Muscle of leg (tissue), 3 donors: ENCODE measurements at regions not wholly inside any gene's neighbourhood (a gene's known extent, or its start where the extent isn't known, plus 50 kb on each side); places are given as distances from the start of the nearest gene placed in this dataset.
"Not testable (repeated sequence)": the region's sequence is repeated elsewhere in the genome, so short reads cannot be mapped to it uniquely, and the experiment has no call there.

Experiments
- DNase-seq: peaks from one replicate; pipeline ENCODE4 v3.0.0; 2013
- H3K27ac ChIP-seq: one replicate; pipeline ENCODE4 v1.5.1; 2013; ENCODE audit warnings: mild to moderate bottlenecking, low read length, control low read depth
- H3K27me3 ChIP-seq: one replicate; pipeline ENCODE4 v1.6.1; 2013; ENCODE audit warnings: low read length; ENCODE audit not compliant: control insufficient read depth, insufficient read depth
- H3K36me3 ChIP-seq: one replicate; pipeline ENCODE4 v1.6.1; 2013; ENCODE audit warnings: low read length; ENCODE audit not compliant: control insufficient read depth, insufficient read depth
- H3K4me1 ChIP-seq: one replicate; pipeline ENCODE4 v1.6.1; 2013; ENCODE audit warnings: low read length; ENCODE audit not compliant: control insufficient read depth, insufficient read depth
- H3K4me3 ChIP-seq: one replicate; pipeline ENCODE4 v1.5.1; 2013; ENCODE audit warnings: low read length, control low read depth
- H3K9me3 ChIP-seq: replicated peaks from 2 replicates; pipeline ENCODE4 v1.6.1; 2013; ENCODE audit warnings: low read depth, low read length; ENCODE audit not compliant: control insufficient read depth
- WGBS: methylation state at CpG from one replicate; pipeline ENCODE4 v1.1.5; 2013; ENCODE audit warnings: missing lambda C conversion rate; ENCODE audit not compliant: insufficient coverage; 5-methylcytosine and 5-hydroxymethylcytosine counted together

GRCh38 chr19:28434794-28435193 lies 778.2 kb downstream of the UQCRFS1 start:
- H3K4me3 ChIP-seq, H3K9me3 ChIP-seq, H3K4me1 ChIP-seq, H3K36me3 ChIP-seq, H3K27ac ChIP-seq, DNase-seq, H3K27me3 ChIP-seq: not testable (repeated sequence)
- 80% methylated on average over 9 of the region's 9 CpGs for WGBS

- H3K36me3 ChIP-seq, H3K4me1 ChIP-seq, H3K27ac ChIP-seq, H3K9me3 ChIP-seq, DNase-seq, H3K27me3 ChIP-seq, H3K4me3 ChIP-seq: not testable (repeated sequence)
- 88% methylated on average over 2 of the region's 5 CpGs for WGBS
Observed at GRCh38 chr19:28434365-28434764, 778.6 kb downstream of the UQCRFS1 start.

- not testable (repeated sequence) for H3K9me3 ChIP-seq, DNase-seq, H3K27ac ChIP-seq, H3K4me1 ChIP-seq, H3K27me3 ChIP-seq, H3K36me3 ChIP-seq, H3K4me3 ChIP-seq
- 57% methylated on average over 1 of the region's 4 CpGs for WGBS
Observed at GRCh38 chr19:28433166-28433565, 779.8 kb downstream of the UQCRFS1 start.

- no peak for DNase-seq
- no CpG with 5 or more reads among the region's 2 CpGs for WGBS
- no peaks in the 10 kb centered on the region for H3K36me3 ChIP-seq
- no peaks in the 10 kb centered on the region for H3K9me3 ChIP-seq
- no peaks in the 10 kb centered on the region for H3K27me3 ChIP-seq
- H3K27ac ChIP-seq = no peak overlapping the region
- H3K4me1 ChIP-seq = no peaks in the 10 kb centered on the region
- no peak overlapping the region for H3K4me3 ChIP-seq
Observed at GRCh38 chr19:28430214-28430613, 782.7 kb downstream of the UQCRFS1 start.

GRCh38 chr19:28429356-28429755 lies 783.6 kb downstream of the UQCRFS1 start:
- Histone ChIP-seq H3K4me3 (no peak overlapping the region), H3K27me3 (no peaks in the 10 kb centered on the region), H3K27ac (no peak overlapping the region), H3K9me3 (no peaks in the 10 kb centered on the region), H3K36me3 (no peaks in the 10 kb centered on the region), H3K4me1 (no peaks in the 10 kb centered on the region)
- DNase-seq = no peak
- 93% methylated on average over 2 of the region's 3 CpGs for WGBS

GRCh38 chr19:28428663-28429348 lies 784.1 kb downstream of the UQCRFS1 start:
- Histone ChIP-seq H3K4me1 (no peaks in the 10 kb centered on the region), H3K27me3 (no peaks in the 10 kb centered on the region), H3K27ac (no peak overlapping the region), H3K36me3 (no peaks in the 10 kb centered on the region), H3K9me3 (no peaks in the 10 kb centered on the region), H3K4me3 (no peak overlapping the region)
- 77% methylated on average over 5 of the region's 7 CpGs for WGBS
- no peak for DNase-seq

GRCh38 chr19:28427376-28428083 lies 785.4 kb downstream of the UQCRFS1 start:
- no peaks in the 10 kb centered on the region for H3K9me3 ChIP-seq
- 63% methylated on average over 10 of the region's 10 CpGs for WGBS

GRCh38 chr19:28426730-28427225 lies 786.2 kb downstream of the UQCRFS1 start:
- WGBS = 90% methylated on average over 2 of the region's 4 CpGs
- Histone ChIP-seq H3K27ac (no peak overlapping the region), H3K4me1 (no peaks in the 10 kb centered on the region)

More at GRCh38 chr19:28427376-28428083, 785.4 kb downstream of the UQCRFS1 start:
- DNase-seq = no peak
- Histone ChIP-seq H3K36me3 (no peaks in the 10 kb centered on the region), H3K27me3 (no peaks in the 10 kb centered on the region), H3K27ac (no peak overlapping the region), H3K4me3 (no peak overlapping the region), H3K4me1 (no peaks in the 10 kb centered on the region)

GRCh38 chr19:28426110-28426729 lies 786.7 kb downstream of the UQCRFS1 start:
- Histone ChIP-seq H3K27me3 (no peaks in the 10 kb centered on the region), H3K4me1 (no peaks in the 10 kb centered on the region), H3K27ac (no peak overlapping the region), H3K4me3 (no peak overlapping the region), H3K36me3 (no peaks in the 10 kb centered on the region), H3K9me3 (no peaks in the 10 kb centered on the region)
- WGBS = 40% methylated on average over 4 of the region's 7 CpGs
- no peak for DNase-seq

More at GRCh38 chr19:28426730-28427225, 786.2 kb downstream of the UQCRFS1 start:
- Histone ChIP-seq H3K9me3 (no peaks in the 10 kb centered on the region), H3K36me3 (no peaks in the 10 kb centered on the region), H3K4me3 (no peak overlapping the region), H3K27me3 (no peaks in the 10 kb centered on the region)
- DNase-seq = no peak
